NOMO-1 treated with dmso at 0.1 percent for 144 hours (cell line): ENCODE measurements at regions not wholly inside any gene's neighbourhood (a gene's known extent, or its start where the extent isn't known, plus 50 kb on each side); places are given as distances from the start of the nearest gene placed in this dataset.

ENCODE experiments used
- DNase-seq: peaks from one replicate; lab custom pipeline; 2025; ENCODE audit not compliant: unreplicated experiment; lab: John Stamatoyannopoulos, UW

DNA sequence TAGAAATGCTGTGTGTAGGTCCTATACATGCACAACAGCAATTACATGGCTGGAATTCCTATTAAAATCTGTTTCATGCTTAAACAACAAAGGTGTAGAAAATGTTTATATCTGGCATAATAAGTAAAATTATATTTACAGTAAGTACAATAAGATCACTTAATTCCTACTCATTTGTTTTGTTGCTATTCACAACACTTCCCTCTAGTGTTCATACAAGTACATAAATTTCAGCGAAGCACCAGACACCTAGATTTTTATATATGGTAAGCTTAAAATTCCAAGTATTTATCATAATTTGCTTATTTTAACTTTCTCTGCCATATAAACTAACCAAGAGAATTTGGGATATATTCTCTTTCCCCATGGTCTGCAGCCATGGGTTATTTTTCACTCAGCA is 51.8 kb upstream of the ANK3 start:
- DNase-seq = no peak

DNA sequence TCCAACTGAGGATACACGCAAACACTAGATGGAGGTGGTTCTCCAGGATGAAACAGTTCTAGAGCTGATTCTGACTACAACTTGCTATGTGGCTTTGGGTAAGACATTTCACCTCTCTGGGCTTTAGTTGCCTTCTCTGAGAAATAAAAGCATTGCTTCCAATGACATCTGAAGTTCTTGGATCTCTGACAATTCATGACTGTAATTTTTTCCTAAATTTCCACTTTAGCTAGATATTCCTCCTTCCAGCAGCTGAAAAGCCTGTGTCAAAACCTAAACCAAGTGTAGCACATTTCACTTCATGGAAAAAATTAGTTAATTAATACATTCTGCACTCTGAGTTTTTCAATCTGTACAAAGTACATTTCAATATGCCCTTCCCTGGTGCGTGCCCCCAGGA is 50.0 kb upstream of the ANK3 start:
- no peak for DNase-seq
